IPS-NIHi7 (cell line): ENCODE measurements at regions not wholly inside any gene's neighbourhood (a gene's known extent, or its start where the extent isn't known, plus 50 kb on each side); places are given as distances from the start of the nearest gene placed in this dataset.
A peak's percentile ranks its signal among the peaks of the same experiment; 100 is the strongest.

Source experiments
- DNase-seq: peaks from one replicate; pipeline ENCODE4 v3.0.0; 2012; ENCODE audit warnings: mixed read lengths; ENCODE audit errors: extremely low spot score

DNA sequence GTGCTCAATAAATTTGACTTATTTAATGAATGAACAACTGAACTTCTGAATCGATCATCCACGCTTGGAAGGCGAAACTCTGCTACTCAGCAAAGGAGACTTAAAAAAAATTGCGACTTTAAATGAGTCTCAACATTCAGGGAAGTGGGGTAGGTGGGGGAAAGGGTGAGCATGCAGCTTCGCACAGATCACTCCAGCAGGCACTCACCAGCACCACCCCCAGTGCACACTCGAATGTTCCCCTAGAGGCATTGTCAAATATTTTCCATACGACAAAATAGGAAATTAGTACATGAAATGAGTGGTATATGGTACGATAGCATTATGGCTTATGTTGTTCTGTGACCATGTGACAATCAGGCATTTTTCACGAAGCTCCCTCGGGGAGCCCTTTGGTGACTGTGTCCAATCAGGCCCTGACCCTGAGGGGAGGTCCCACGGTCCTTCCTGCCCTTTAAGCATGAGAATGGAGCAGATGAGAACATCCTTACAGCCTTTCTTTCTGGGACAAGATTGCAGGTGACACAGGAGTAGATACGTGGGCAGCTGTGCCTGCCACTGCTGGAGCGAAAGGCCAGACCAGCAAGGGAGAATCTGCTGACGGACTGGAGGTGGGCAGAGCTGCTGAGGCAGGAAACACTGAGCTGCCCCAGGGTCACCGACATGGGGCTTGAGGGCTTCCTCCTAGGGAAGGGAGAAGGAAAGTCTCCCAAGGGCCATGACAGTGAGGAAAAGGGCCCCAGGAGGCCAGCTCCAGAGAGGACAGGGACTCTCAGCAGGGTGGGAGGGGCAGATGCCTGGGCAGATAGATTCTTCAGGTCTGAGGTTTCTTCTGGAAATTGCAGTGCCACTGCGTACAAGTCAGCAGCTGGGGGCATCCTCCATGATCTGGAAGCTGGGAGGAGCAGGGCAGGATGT is 101.3 kb upstream of the ID2 start:
- DNase-seq, result no peak

DNA sequence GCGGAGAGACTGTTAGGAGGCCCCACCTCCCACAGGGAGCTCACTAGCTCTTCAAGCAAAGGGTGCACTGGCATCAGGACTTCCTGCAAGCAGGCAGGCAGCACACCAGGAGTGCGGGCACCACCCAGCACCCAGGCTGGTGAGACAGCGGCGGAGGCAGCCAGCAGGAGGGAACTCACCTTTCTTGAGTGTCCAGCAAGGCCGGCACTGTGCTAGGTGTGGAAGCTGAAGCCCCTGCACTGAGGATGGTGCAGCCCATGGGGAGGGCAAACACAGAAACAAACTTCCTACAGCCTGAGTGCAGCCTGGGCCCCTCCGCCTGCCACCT is 100.7 kb upstream of the ID2 start:
- DNase-seq, result no peak

DNA sequence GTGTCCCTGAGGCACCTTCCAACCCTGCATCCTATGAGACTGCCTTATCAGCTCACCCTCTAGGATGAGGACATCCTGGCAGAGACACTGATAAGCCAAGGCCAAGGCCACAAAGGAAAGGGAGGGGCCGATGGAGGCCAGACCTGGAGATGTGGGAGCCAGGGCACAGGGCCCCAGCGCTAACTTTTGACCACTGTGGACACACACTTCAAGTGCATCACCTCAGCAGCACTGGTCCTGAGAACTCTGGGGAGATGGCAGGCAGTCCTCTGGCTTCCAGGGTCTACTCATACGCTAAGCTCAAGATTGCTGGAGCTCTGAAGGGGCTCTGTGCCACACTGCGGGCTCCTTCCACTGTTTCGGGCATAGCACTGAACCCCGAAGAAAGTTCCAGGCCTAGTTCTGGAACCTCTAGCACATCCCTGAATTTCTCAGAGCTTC is 100.2 kb upstream of the ID2 start:
- no peak for DNase-seq

DNA sequence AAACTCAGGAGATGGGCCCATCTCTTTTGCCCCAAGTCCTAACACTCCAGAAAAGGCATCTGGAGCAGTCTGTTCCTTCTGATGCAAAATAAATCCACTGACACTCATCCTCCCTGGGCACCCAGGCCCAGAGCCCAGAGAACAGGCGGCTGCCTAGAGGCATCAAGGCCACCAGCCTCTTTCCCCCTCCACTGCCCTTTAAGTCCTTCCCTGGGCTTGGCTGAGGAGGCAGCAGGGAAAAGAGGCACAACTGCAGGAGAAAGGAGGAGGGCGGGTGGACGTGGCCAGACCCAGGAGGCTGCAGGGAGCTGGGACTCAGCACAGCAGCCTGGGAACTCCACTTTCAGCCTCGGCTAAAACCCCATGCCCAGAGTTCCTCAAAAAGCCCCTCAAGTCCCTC is 99.7 kb upstream of the ID2 start:
- no peak for DNase-seq

DNA sequence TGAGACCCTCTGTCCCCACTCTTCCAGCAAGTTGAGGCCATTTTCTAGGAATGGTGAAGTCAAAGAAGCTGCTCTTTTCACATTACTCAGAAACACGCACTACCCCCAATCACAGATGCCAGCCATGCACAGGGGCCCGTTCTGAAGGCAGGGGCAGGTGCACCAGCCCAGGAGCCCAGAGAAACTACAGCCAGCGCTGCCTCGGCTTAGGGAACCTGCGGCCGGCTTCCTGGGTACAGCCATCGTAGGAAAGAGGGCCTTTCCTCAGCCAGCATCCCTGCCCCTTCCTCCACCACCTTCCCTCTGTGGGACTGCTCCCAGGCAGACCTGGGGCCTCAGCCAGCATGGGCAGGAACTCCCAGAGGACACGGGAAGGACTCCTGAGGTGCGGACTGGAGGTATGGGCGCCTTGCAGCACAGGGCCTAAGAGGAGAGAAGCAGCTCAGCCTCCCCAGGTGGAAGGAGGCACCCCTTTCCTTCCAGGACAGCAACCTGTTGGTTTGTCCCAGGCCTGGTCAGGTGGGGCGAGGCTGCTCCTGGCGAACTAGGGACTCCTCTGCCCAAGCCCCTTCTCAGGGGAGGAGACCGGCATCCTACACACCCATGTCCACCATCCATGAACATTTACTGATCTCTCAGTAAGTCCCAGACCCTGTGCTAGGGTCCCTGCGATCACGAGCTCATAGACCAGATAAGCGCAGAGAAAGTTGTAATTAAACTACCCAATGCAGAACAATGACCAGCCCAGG is 99.0 kb upstream of the ID2 start:
- no peak for DNase-seq

DNA sequence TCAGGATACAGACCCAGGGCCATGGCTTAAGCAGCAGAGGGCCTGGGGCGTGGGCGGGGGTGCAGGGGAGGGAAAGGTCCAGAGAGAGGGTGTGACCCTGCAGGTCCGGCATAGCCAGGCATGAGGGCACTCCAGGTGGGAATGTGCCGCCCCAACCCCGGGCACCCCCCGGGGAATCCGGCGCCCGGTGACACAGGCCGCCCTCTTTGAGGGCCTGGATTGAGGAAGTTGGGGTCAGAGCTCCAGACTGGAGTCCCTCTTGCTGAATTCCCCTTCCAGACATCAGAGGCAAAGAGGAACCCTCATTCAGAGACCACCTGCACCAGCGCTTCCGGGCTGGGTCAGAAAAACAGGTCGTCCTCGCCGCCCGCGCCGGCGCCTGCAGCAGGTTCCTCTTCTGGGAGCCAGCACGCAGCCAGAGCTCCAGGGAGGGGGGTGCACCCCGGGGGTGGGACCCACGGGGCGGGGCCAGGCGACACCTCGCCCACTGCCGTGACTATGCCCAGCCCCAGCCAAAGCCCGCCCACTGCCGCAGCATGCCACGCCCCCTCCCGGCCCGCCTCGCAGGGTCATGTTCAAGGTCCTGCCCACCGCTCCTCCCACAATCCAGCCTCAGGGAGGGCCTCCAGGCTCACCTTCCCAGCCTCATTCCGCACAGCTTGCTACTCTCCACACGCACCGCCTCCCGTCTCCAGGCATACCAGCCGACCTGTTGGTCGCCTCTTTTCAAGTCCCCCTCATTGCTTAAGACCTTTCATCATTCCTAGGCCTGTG is 98.3 kb upstream of the ID2 start:
- DNase-seq, result peak; percentile 97

DNA sequence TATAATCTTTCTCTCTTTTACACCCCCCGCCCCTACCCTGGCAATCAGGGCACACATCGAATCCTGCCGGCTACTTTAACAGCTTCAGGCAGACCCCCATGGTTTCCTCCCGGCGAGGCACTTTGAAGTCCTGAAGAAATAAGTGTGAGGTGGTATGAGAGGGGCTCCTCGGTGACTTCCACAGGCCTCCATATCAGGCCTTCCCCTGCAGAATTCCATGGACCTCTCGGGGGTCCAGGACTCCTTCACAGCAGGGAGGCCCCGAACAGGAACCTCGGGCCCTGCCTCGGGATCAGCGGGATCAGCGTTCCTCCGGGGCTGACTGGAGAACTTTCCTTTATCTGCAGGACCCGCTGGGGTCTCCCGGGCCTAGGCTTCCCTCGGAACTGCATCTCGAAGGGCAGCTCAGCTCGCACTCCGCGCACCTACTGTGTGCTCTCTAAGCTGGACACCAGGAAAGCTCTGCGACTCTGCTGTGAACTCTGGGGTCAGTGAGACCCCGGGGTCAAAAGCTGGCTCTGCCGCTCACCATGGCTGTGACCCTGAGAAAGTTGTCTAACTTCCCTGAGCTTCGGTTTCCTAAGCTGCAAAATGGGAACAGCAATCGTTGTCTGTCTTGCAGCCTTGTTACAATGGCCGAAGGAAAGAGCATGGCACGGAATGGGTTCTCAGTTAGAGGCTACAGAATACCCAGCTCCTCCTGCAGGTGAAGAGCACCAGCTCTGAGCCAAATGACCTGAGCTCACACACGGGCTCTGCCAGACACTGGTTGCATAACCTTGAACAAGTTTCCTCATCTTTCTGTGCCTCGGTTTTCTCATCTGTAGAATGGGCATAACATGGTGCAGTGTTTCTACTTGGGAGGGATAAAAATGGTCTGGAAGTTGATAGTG is 97.4 kb upstream of the ID2 start:
- DNase-seq, result no peak

DNA sequence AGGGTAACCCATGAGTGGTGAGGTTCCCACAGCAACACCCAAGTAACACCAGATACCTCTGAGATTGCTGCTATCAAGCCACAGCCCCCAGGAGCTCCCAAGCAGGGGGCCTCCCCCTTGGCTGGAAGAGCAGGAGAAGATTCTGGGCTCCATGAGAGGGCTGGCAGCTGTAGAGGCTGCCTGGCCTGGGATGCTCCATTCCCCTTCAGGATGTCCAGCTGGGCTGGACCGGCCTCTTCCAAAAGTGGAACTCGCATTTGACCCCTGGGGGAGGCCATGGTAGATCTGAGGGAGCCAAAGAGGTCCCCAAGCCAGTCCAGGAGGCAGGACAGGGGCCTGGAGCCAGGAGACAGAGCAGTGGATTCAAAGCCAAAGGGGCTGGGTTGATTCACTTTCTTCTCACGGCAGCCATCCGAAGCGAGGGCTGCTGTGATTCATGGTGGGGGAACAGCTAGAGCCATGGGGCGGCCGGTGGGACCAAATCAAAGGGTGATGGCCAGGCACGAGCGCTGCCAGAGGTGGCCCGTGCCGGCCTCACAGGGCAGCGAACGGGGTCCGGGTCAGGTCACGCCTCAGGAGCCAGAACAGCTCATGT is 95.3 kb upstream of the ID2 start:
- no peak for DNase-seq

DNA sequence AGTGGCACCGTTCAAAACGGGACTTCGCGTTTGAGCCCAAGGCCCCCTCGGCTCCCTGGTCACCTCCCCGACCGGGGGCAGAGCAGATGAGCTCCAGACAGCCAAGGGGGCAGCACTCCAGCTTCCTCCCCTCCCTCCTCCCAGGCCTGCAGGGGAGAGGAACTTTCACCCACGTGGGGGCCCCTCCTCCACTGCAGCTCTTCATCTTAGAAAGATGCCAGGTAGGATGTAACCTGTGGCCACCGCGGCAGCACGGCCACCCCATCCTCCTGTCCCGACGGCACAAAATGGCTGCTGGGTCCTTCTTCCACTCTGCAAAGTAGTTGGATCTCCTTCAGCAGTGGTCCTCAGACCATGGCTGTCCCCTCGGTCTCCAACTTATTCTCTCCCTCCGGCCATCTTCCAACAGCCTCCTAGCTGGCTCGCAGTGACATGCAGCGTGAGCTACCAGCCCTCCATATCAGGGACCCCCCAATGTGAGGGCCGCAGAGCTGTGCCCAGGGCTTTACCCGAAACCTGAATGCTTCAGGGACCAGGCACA is 94.5 kb upstream of the ID2 start:
- no peak for DNase-seq

DNA sequence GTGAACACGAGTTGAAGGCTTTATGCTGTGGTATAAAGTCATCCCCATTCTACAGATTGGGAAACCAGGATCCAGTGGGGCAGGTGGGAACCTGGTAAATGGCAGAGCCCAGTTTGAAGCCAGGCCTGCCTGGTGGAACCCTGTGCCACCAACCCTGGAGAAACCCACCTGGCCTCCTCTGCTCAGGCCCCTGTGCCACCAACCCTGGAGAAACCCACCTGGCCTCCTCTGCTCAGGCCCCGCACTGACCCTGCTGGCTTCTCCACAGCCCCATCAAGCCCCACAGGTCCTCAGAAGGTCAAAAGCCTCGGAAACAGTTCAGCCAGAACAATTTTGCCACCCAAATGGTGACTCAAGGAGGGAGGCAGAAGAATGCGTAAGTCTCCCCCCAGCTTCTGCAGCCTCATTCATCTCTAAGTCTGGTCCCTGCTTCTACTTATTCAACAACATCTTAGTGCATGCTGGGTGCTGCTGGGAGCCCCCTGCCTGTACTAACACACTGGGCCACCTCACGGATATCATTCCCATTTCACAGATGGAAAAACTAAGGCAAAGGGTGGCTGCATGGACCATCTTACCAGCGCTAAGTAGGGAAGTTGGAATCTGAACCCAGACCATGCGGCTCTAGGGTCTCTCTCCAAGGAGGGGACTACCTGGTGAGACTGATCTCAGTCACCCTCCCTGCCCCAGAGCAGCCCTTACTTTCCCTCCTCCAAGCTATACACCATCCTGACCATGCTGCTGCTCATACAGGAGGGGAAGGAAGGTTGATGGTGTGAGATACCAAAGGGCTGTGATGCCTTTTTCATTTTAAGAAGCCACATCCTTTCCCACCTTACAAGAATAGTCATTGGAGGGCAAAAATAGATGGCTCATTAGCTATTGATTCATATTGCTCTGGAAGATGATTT is 93.7 kb upstream of the ID2 start:
- DNase-seq, result no peak

DNA sequence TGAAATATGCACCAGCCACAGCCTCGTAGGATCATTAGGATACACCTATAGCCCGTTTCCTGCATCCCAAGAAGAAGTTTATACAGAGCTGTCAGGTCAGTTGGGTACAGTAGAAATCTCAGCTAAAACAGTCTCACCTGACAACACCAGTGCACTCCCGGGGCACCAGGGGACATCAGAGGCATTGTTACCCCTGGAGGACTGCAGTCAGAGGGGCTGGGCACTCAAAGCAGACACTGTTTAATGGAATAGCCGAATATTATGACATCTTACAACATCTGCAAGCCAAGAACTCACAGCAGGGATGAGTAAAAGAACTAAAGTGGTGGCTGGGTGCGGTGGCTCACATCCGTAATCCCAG is 93.0 kb upstream of the ID2 start:
- DNase-seq, result no peak

DNA sequence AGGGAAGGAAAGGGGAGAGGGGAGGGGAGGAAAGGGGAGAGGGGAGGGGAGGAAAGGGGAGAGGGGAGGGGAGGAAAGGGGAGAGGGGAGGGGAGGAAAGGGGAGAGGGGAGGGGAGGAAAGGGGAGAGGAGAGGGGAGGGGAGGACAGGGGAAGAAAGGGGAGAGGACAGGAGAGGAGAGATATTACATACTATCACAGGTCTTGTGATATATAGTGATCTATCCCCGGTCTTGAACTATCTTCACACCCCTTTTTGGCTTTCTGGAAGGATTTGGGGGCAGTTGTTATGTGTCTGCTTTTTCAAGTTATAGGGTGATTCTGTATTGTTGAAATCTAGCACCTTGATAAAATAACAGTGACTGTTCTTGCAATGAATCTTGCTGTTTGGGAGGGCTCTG is 92.1 kb upstream of the ID2 start:
- no peak for DNase-seq

DNA sequence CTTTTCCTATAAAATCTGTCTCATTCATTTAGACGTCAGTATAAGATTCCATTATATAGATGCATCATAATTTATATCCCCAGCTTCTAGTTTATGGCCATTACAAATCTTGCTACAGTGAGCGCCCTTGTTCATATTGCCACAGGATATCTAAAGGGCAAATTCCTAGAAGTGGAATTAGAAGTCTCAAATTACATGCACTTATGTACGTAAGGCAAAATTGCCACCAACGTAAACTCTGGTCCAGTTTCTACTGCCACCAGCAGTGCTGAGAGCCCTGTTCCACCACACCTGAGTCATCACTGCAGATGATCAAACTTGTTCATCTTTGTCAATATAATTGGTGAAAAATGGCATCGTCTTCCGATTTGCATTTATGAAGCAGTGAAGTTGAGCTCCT is 90.9 kb upstream of the ID2 start:
- no peak for DNase-seq

DNA sequence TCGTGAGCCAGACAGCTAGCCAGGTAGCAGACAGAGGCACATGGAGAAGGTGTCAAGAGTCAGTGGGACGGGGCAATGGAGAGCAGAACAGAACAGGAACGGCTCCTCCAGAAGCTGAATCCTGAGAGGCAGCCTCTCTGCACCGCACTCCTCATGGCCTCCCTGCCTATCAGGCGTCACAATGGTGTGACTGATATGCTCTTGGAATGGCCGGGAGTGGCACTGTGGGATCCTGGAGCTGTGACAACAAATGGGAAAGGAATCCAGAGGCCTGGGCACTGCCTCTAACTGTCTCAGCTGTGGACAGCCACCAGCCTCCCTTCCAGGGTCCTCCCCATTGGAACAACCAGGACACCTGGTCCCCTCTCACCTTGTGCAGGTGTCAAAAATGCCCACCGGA is 89.1 kb upstream of the ID2 start:
- no peak for DNase-seq

DNA sequence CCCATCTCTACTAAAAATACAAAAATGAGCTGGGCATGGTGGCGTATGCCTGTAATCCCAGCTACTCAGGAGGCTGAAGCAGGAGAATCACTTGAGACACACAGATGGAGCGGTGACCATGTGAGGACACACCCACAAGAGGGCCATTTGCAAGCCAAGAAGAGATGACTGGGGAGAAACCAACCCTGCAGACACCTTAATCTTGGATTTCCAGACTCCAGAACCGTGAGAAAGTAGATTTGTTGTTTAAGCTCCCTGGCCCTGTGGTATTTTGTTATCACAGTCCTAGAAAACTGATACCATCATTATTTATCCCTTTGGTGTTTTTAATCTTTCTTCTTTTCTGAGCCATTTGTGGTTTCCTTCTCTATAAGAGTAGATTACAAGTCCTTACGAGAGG is 88.6 kb upstream of the ID2 start:
- DNase-seq, result no peak

DNA sequence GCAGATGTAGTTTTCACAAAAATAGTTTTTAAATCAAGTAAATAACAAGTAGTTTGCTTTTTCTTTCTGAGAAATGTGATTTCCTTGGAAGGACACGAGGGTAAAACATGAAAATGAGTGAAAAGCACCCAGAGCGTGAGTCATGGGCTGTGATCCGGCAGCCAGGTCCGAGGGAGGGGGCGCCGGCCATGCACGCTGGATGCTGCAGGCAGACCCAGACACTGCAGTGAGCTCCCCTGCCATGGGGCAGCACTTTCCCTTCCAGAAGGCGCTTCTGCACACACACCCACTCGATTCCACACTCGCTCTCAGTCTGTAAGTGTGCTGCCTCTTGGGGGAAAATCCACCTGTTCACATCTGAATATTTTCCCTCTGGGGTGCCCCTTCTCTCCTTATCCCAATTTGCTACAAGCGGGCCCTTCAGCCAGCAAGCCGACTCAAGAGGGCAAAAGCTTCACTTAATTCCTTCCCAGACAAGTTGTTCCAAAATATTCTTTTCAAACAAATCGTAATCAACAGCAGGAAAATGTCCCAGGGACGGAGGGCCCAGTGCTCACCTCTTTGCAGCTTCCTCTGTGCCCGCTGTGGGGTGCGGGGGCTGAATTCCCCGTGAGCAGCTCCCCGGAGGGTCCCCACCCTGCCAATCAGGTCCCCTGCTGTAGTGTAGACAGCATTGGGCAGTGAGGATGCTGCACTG is 87.0 kb upstream of the ID2 start:
- DNase-seq, result no peak

DNA sequence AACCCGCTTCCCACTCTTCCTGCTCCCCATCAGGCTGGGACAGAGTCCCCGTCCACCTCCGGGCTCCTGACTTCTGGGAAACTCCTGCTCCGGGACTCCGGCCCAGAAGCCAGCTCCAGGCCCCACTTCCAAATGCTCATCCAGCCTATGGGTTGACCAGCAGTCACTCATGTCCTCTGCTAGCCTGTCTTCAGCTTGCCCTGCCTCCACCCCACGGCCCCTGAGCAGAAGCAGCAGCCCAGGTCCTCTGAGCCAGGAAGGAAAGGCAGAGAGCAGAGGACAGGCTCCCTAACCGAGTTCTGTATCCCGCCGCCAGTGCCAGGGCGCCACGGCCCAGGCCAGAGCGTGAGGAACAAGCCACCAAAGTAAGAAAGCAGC is 86.4 kb upstream of the ID2 start:
- no peak for DNase-seq

DNA sequence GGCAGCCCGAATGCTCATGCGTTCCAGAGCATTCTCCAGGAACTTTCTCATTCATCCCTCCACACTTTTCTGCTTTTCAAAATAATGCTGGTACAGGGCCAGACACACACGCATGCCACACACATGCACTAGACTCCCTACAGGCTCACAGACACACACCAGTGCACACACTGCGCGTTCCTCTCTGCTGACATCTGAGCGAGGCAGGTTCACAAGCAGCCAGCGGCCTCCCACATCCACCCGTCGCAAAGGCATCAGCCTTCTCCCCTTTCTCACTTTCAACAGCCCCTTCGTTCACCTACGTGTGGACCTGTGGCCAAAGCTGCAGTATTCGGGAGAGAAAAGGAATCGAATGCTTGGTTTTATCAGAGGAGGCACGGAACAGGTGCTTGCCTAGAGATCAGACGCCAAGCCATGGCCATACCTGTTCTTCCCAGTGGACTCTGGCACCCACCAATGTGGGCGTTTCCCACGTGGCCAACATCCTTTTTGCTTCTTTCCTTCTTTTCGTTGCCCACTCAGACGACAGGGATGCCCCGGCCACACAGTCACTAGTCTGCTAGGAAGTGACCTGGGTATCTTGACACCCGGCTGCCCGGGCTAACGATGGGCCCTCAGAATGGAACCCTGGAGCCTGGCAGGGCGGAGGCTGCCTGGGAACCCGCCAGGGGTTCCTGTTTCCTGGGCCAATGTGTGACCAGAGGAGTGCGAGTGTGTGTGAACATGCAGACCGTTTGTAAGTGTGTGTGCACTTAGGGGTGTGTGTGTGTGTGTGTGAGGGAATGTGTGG is 85.8 kb upstream of the ID2 start:
- DNase-seq, result no peak
